ENCODE measurements at regions not wholly inside any gene's neighbourhood (a gene's known extent, or its start where the extent isn't known, plus 50 kb on each side); places are given as distances from the start of the nearest gene placed in this dataset.

DNA sequence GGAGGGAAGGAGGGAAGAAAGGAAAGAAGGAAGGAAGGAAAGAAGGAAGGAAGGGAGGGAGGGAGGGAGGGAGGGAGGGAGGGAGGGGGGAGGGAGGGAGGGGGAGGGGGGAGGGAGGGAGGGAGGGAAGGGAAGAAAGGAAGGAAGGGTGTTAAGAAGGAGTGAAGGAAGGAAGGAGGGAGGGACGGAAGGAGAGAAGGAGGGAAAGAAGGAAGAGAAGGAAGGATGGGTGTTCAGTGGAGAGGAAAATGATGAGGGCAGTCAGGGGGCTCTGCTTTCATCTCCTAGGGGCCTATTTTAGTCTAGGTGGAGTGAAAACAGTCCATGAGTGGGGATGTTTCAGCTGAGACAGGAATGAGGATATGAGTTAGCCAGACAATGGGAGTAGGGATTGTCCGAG, 357.0 kb upstream of the C16orf82 start:
- Histone ChIP-seq H3K79me2 (ENCODE audit: control insufficient read depth, insufficient read depth, low read length) (no peaks in the 10 kb centered on the region), H3K4me2 (ENCODE audit: control insufficient read depth, extremely low read depth, insufficient read depth, low read depth, low read length) (no peak overlapping the region), H3K4me3 (ENCODE audit: control insufficient read depth in 2 of 3, extremely low read depth in 1 of 3, insufficient read depth in 2 of 3, low read depth in 1 of 3, low read length in 3 of 3) (no peak overlapping the region), H3K9me3 (ENCODE audit: control insufficient read depth, low read depth, low read length) (peaks cover 3% of the 10 kb centered on the region), H3K36me3 (ENCODE audit: control insufficient read depth in 2 of 2, extremely low read depth in 1 of 2, insufficient read depth in 2 of 2, low read length in 2 of 2) (no peaks in the 10 kb centered on the region), H3K4me1 (ENCODE audit: control insufficient read depth, extremely low read depth, insufficient read depth, low read length) (no peaks in the 10 kb centered on the region), H3K9ac (ENCODE audit: control insufficient read depth, extremely low read depth, insufficient read depth, low read length) (no peak overlapping the region), H3K9me1 (ENCODE audit: control insufficient read depth, extremely low read depth, insufficient read depth, low read length) (no peaks in the 10 kb centered on the region), H3K27me3 (ENCODE audit: control insufficient read depth, extremely low read depth, insufficient read depth, low read length) (no peaks in the 10 kb centered on the region), H4K20me1 (ENCODE audit: control insufficient read depth, extremely low read depth, insufficient read depth, low read length) (no peaks in the 10 kb centered on the region), H2AFZ (ENCODE audit: control insufficient read depth, low read length) (no peak overlapping the region), H3K27ac (ENCODE audit: control insufficient read depth, insufficient read depth, low read length) (no peak overlapping the region)
- dilution Hi-C loops (cut with MboI; ENCODE audit: extremely low pct_ligation_motif_present, low sequenced_read_pairs), result no loop called here
- no peak for TF ChIP-seq EZH2 (IDR thresholded peaks at IDR 0.05; ENCODE audit: low read length)
- TF ChIP-seq, protein P1, sequence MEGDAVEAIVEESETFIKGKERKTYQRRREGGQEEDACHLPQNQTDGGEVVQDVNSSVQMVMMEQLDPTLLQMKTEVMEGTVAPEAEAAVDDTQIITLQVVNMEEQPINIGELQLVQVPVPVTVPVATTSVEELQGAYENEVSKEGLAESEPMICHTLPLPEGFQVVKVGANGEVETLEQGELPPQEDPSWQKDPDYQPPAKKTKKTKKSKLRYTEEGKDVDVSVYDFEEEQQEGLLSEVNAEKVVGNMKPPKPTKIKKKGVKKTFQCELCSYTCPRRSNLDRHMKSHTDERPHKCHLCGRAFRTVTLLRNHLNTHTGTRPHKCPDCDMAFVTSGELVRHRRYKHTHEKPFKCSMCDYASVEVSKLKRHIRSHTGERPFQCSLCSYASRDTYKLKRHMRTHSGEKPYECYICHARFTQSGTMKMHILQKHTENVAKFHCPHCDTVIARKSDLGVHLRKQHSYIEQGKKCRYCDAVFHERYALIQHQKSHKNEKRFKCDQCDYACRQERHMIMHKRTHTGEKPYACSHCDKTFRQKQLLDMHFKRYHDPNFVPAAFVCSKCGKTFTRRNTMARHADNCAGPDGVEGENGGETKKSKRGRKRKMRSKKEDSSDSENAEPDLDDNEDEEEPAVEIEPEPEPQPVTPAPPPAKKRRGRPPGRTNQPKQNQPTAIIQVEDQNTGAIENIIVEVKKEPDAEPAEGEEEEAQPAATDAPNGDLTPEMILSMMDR (optimal IDR thresholded peaks at IDR 0.05 in 1 of 3, IDR thresholded peaks at IDR 0.05 in 1 of 3, conservative IDR thresholded peaks at IDR 0.05 in 1 of 3; ENCODE audit: extremely low read depth in 1 of 3, insufficient read depth in 2 of 3, low read length in 3 of 3), result no peak
- DNase-seq (ENCODE audit: low read depth, low spot score), result no peak
- no peak for FAIRE-seq

DNA sequence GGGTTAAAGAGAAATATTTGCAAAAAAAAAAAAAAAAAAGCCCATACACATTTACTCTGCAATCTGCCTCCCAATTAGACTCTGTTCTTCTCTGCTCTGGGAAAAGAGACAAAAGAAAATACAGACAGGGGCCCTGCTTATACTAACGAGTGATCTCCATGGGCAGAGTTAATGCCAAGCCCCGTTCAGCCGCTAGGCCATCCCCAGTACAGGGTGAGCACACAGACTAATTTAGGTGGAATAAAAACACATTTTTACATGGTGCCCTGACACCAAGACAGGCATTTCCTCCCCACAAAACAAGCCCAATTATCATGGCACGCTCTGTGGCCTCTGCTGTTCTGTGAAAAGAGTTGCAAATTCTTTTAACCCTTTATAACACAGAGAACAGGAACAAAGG, 356.3 kb upstream of the C16orf82 start:
- TF ChIP-seq, protein P1 (optimal IDR thresholded peaks at IDR 0.05 in 1 of 3, IDR thresholded peaks at IDR 0.05 in 1 of 3, conservative IDR thresholded peaks at IDR 0.05 in 1 of 3; ENCODE audit: extremely low read depth in 1 of 3, insufficient read depth in 2 of 3, low read length in 3 of 3), result no peak
- no peak for TF ChIP-seq EZH2 (IDR thresholded peaks at IDR 0.05; ENCODE audit: low read length)
- H3K36me3 ChIP-seq (ENCODE audit: control insufficient read depth in 2 of 2, extremely low read depth in 1 of 2, insufficient read depth in 2 of 2, low read length in 2 of 2), result no peaks in the 10 kb centered on the region
- H3K4me1 ChIP-seq (ENCODE audit: control insufficient read depth, extremely low read depth, insufficient read depth, low read length), result no peaks in the 10 kb centered on the region
- DNase-seq (ENCODE audit: low read depth, low spot score) (no peak), FAIRE-seq (no peak)
- dilution Hi-C loops (cut with MboI; ENCODE audit: extremely low pct_ligation_motif_present, low sequenced_read_pairs), result no loop called here
- no peak overlapping the region for H3K4me3 ChIP-seq (ENCODE audit: control insufficient read depth in 2 of 3, extremely low read depth in 1 of 3, insufficient read depth in 2 of 3, low read depth in 1 of 3, low read length in 3 of 3)
- no peak overlapping the region for H3K9ac ChIP-seq (ENCODE audit: control insufficient read depth, extremely low read depth, insufficient read depth, low read length)
- H3K4me2 ChIP-seq (ENCODE audit: control insufficient read depth, extremely low read depth, insufficient read depth, low read depth, low read length), result no peak overlapping the region
- H3K27ac ChIP-seq (ENCODE audit: control insufficient read depth, insufficient read depth, low read length), result no peak overlapping the region
- no peaks in the 10 kb centered on the region for H3K9me1 ChIP-seq (ENCODE audit: control insufficient read depth, extremely low read depth, insufficient read depth, low read length)
- no peaks in the 10 kb centered on the region for H3K27me3 ChIP-seq (ENCODE audit: control insufficient read depth, extremely low read depth, insufficient read depth, low read length)
- no peaks in the 10 kb centered on the region for H4K20me1 ChIP-seq (ENCODE audit: control insufficient read depth, extremely low read depth, insufficient read depth, low read length)
- peaks cover 4% of the 10 kb centered on the region for H3K9me3 ChIP-seq (ENCODE audit: control insufficient read depth, low read depth, low read length)
- no peaks in the 10 kb centered on the region for H3K79me2 ChIP-seq (ENCODE audit: control insufficient read depth, insufficient read depth, low read length)
- no peak overlapping the region for H2AFZ ChIP-seq (ENCODE audit: control insufficient read depth, low read length)
